Large intestine (tissue), 3 donors: ENCODE measurements at regions not wholly inside any gene's neighbourhood (a gene's known extent, or its start where the extent isn't known, plus 50 kb on each side); places are given as distances from the start of the nearest gene placed in this dataset.

ENCODE experiments used
- DNase-seq, 2 donors: peaks; one replicate each; pipeline versions ENCODE4 v3.0.0 to v3.0.0-alpha.2; 2013
- H3K27ac ChIP-seq: one replicate; pipeline ENCODE4 v1.5.1; 2013; ENCODE audit warnings: low read length
- H3K27me3 ChIP-seq: 2 replicates; pipeline ENCODE4 v1.6.1; 2013; ENCODE audit warnings: low read length; ENCODE audit not compliant: control insufficient read depth, insufficient read depth
- H3K36me3 ChIP-seq: 2 replicates; pipeline ENCODE4 v1.6.1; 2013; ENCODE audit warnings: low read length; ENCODE audit not compliant: control insufficient read depth, insufficient read depth
- H3K4me1 ChIP-seq: one replicate; pipeline ENCODE4 v1.6.1; 2013; ENCODE audit warnings: low read length; ENCODE audit not compliant: control insufficient read depth, insufficient read depth
- H3K4me3 ChIP-seq: one replicate; pipeline ENCODE4 v1.5.1; 2013; ENCODE audit warnings: low read length
- H3K9me3 ChIP-seq: one replicate; pipeline ENCODE4 v1.6.1; 2013; ENCODE audit warnings: mild to moderate bottlenecking, low read depth, low read length, moderate library complexity; ENCODE audit not compliant: control insufficient read depth
- WGBS: methylation state at CpG from one replicate; pipeline ENCODE4 v1.1.5; 2013; ENCODE audit warnings: low lambda C conversion rate; ENCODE audit not compliant: insufficient coverage; 5-methylcytosine and 5-hydroxymethylcytosine counted together

DNA sequence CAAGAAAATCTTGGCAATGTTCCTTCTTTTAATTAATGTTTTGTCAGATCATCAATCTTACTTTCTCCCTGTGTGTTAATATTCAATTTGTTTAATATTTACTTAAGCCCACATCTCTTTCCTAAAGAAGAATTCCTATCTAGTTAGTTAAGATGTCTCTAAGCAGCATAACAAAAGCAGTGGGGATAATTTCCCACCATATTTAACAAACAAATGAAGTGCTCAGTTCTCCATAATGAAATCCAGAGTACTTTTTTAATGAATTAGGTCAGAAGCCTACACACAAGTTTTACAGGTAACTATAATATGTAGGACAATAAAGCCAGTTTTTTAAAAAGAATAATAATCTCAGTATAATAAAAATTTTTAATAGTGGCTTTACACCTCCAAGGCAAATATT, 1918.8 kb downstream of the EFNA5 start:
- no peaks in the 10 kb centered on the region for H3K4me1 ChIP-seq
- H3K36me3 ChIP-seq = no peaks in the 10 kb centered on the region
- no peak overlapping the region for H3K27ac ChIP-seq
- H3K9me3 ChIP-seq = no peaks in the 10 kb centered on the region
- no peak for DNase-seq
- H3K27me3 ChIP-seq = no peaks in the 10 kb centered on the region
- H3K4me3 ChIP-seq = no peak overlapping the region

DNA sequence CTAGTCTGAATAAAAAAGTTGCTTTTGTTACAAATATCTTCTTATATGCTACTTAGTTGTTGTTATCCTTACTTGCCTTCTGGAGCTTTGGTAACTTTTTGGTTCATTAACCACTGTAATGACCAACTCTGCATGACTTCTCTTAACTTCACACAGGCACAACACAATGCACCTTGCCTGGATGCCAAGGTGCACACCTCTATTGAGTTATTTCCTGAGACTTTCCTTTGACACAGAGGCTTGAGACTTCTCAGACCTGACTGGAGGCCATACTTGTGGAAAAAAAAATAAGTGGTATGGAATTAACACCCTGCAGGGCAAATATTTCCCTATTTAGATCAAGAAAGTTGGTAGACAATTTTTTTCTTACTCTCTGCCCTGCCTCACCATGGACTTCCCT, 1925.6 kb downstream of the EFNA5 start:
- H3K27me3 ChIP-seq = no peaks in the 10 kb centered on the region
- H3K9me3 ChIP-seq = no peaks in the 10 kb centered on the region
- no peak overlapping the region for H3K4me3 ChIP-seq
- H3K36me3 ChIP-seq = no peaks in the 10 kb centered on the region
- H3K4me1 ChIP-seq = no peaks in the 10 kb centered on the region
- no peak overlapping the region for H3K27ac ChIP-seq
- no peak for DNase-seq

DNA sequence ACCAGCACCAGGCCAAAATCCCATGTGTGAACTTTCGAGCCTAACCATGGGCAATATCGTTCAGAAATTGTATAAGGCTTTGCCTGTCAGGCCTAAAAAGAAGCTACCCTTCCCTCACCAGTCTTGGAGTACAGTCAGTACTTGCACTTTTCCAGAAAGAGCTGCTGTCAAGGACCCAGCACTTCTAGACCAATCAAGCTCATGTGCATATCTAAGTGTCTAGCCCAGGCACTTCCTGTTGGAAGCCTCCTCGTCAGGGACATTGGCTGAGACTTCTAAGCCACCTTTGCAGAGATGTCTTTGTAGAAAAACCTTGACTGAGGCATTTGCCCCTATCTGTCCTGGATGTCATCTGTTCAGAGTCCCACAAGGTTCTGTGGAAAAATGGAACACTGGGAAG, 1930.5 kb downstream of the EFNA5 start:
- Histone ChIP-seq H3K4me1 (no peaks in the 10 kb centered on the region), H3K4me3 (no peak overlapping the region), H3K27ac (no peak overlapping the region), H3K36me3 (no peaks in the 10 kb centered on the region), H3K9me3 (no peaks in the 10 kb centered on the region), H3K27me3 (no peaks in the 10 kb centered on the region)
- no CpG with 5 or more reads among the region's 3 CpGs for WGBS
- no peak for DNase-seq

DNA sequence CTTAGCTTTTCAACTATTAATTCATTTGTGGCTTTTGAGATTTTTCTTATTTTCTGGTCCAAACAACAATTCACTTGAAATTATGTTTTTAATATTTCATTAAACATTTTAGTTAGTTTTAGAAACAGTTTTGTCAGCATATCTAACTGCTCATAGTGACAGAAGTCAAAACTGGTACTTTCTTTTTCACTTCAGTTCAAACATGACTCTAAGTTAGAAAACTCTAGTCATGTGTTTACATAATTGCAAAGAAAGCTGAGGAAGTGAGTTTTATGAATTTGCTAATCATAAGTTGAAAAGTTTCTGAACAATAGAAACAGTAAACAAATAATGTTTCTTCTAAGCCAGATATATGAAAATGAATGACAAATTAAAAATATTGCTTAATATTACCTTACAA, 1931.0 kb downstream of the EFNA5 start:
- Histone ChIP-seq H3K4me1 (no peaks in the 10 kb centered on the region), H3K27me3 (no peaks in the 10 kb centered on the region), H3K36me3 (no peaks in the 10 kb centered on the region), H3K4me3 (no peak overlapping the region), H3K9me3 (no peaks in the 10 kb centered on the region), H3K27ac (no peak overlapping the region)
- DNase-seq = no peak

DNA sequence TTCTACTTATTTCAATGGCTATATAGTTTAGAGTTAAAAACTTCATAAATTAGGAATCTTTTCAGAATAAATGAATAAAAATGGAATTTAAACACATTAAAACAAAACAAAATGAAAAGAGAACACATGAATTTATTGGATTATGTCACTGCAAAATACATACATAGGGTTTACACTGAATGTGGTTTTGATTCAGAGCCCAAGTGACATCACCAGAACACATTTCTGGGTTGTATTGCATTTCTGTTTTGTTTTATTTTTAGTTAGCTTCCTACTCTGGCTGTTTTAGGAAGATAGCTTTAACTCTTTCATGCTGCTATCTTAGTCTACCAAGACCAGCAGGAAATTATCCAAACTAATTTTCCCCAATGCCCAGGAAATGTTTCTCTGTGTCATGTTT, 1935.0 kb downstream of the EFNA5 start:
- H3K4me3 ChIP-seq = no peak overlapping the region
- no peaks in the 10 kb centered on the region for H3K36me3 ChIP-seq
- H3K27ac ChIP-seq = no peak overlapping the region
- H3K9me3 ChIP-seq = no peaks in the 10 kb centered on the region
- H3K4me1 ChIP-seq = no peaks in the 10 kb centered on the region
- no peaks in the 10 kb centered on the region for H3K27me3 ChIP-seq
- DNase-seq = no peak

DNA sequence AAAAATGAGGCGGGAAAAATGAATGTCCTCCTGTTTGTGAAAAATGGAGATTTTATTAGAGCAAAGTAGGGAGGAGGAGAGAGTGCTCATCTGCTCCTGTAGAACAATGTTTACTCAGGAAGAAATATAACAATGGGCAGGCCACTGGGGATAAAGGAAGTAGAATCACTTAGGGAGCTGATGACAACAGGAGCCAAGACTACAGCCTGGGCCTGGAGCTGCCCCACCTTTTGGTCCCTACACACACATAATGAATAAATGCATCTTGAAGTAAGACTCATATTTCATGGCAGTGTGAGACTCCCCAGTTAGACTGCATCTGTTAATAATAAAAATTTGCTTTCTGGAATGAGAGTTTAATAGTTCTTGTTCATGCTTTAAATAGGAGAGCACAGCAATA, 1939.8 kb downstream of the EFNA5 start:
- WGBS = 92% methylated on average over 1 of the region's 1 CpG
- H3K27ac ChIP-seq = no peak overlapping the region
- DNase-seq = no peak
- H3K27me3 ChIP-seq = no peaks in the 10 kb centered on the region
- no peaks in the 10 kb centered on the region for H3K9me3 ChIP-seq
- H3K4me3 ChIP-seq = no peak overlapping the region
- no peaks in the 10 kb centered on the region for H3K36me3 ChIP-seq
- no peaks in the 10 kb centered on the region for H3K4me1 ChIP-seq

DNA sequence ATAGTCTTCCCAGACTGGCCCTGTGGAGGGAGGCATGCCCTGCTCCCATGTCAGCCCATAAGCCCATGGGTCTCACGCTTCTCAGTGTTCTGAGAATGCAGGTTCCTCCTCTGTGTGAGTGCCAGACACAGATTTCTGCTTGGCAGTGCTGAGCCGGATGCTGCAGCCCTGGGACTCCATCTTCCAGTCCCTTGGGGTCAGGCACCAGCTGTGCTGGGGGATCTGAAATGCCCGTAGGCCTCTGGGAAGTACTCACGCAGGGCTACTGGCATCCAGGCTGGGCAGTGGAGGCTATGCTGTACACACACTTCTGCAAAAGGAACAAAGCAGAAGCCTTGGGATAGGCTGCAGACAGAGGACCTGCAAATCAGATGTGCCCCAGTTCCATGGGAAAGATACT, 1944.6 kb downstream of the EFNA5 start:
- no peak overlapping the region for H3K4me3 ChIP-seq
- no peaks in the 10 kb centered on the region for H3K9me3 ChIP-seq
- no peak for DNase-seq
- no peaks in the 10 kb centered on the region for H3K27me3 ChIP-seq
- H3K4me1 ChIP-seq = no peaks in the 10 kb centered on the region
- H3K36me3 ChIP-seq = no peaks in the 10 kb centered on the region
- WGBS = no CpG with 5 or more reads among the region's 4 CpGs
- no peak overlapping the region for H3K27ac ChIP-seq

DNA sequence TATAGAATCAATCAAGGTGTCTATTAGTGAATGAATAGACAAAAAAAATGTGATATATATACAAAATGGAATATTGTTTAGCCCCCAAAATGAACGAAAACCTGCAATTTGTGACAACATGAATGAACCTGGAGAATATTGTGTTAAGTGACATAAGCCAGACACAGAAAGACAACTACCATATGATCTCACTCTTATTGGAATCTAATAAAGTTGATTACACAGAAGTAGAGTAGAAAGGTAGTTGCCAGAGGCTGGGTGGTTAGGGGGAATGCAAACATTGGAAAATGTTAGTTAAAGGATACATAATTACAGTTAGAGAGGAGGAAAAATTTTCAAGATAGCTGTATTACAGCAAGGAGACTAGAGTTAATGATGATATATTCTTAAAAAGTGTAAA, 1962.3 kb downstream of the EFNA5 start:
- no peak for DNase-seq
- H3K27ac ChIP-seq = no peak overlapping the region
- no peak overlapping the region for H3K4me3 ChIP-seq
- no peaks in the 10 kb centered on the region for H3K36me3 ChIP-seq
- H3K27me3 ChIP-seq = no peaks in the 10 kb centered on the region
- no peaks in the 10 kb centered on the region for H3K4me1 ChIP-seq
- no peaks in the 10 kb centered on the region for H3K9me3 ChIP-seq
- 100% methylated on average over 1 of the region's 1 CpG for WGBS

DNA sequence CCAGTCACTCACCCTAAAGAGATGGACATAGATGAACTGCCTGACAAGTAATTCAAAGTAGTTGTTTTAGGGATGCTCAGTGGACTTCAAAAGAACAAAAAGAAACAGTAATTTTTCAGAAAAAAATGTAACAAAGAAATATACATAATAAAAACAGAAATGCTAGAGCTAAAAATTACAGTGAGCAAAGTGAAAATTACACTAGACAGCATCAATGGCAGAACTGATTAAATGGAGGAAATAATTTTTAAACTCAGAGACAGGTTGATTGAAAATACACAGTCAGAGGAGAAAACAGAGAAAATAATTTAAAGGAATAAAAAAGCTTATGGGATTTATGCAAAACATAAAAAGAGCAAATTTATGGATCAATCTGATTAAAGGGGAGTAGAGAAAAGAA, 1968.4 kb downstream of the EFNA5 start:
- H3K9me3 ChIP-seq = no peaks in the 10 kb centered on the region
- no peaks in the 10 kb centered on the region for H3K4me1 ChIP-seq
- no peaks in the 10 kb centered on the region for H3K27me3 ChIP-seq
- no peak overlapping the region for H3K27ac ChIP-seq
- no peaks in the 10 kb centered on the region for H3K36me3 ChIP-seq
- no peak for DNase-seq
- no peak overlapping the region for H3K4me3 ChIP-seq

DNA sequence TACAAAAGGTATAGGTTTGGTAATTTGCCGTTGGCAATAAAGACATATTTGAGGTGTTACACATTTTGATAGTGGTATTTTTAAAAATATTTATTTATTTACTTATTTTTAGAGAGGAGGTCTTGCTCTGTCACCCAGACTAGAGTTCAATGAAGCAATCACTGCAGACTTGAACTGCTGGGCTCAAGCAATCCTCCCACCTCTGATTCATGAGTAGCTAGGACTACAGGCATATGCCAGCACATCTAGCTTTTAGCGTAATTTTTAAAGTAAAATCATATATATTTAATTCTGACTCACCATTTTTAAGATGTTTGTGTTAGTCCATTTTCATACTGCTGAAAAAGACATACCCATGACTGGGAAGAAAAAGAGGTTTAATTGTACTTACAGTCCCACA, 1974.3 kb downstream of the EFNA5 start:
- WGBS = 90% methylated on average over 2 of the region's 2 CpGs
- no peaks in the 10 kb centered on the region for H3K36me3 ChIP-seq
- H3K27ac ChIP-seq = no peak overlapping the region
- no peaks in the 10 kb centered on the region for H3K4me1 ChIP-seq
- no peaks in the 10 kb centered on the region for H3K27me3 ChIP-seq
- H3K4me3 ChIP-seq = no peak overlapping the region
- no peak for DNase-seq
- no peaks in the 10 kb centered on the region for H3K9me3 ChIP-seq

DNA sequence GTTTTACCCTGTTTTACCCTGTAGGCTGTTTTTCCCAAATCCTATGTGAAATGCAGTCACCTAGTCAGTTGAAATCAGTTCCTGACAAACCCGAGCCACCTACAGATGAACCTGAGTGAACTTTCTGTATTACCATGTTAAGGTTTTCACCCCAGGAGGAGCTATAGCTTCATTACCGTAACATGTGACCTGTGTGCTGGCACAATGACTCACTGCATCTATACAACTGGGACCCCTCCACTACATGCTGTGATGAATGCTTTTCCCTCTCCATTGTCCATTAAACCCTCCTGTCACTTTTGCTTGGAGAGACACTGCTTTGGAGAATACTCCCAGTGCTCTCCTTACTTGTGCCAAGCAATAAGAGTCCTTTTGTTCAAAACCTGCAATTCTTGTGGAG, 1974.8 kb downstream of the EFNA5 start:
- no peaks in the 10 kb centered on the region for H3K9me3 ChIP-seq
- WGBS = no CpG with 5 or more reads among the region's 2 CpGs
- no peak overlapping the region for H3K4me3 ChIP-seq
- DNase-seq = no peak
- H3K27me3 ChIP-seq = no peaks in the 10 kb centered on the region
- no peaks in the 10 kb centered on the region for H3K36me3 ChIP-seq
- no peaks in the 10 kb centered on the region for H3K4me1 ChIP-seq
- no peak overlapping the region for H3K27ac ChIP-seq

DNA sequence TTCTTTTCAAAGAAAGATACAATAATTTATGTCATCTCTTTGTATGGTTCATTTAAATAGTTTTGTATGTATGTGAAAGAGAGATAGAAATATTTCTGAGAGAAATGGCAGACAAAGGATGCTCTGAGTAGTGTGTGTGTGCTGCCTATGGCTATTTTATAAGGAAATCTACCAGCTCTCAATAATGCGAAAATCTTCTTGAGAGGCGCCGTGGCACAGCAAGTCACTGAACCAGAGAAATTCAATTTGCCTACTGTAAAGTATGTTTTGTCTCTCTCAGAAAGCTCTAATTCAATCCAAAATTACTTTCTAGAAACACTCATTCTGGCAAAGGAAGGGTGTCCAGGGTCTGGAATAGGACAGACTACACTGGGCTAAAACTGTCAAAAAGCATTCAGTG, 1981.1 kb downstream of the EFNA5 start:
- Histone ChIP-seq H3K27ac (no peak overlapping the region), H3K4me3 (no peak overlapping the region), H3K9me3 (no peaks in the 10 kb centered on the region), H3K4me1 (no peaks in the 10 kb centered on the region), H3K27me3 (no peaks in the 10 kb centered on the region), H3K36me3 (no peaks in the 10 kb centered on the region)
- DNase-seq = no peak
- WGBS = no CpG with 5 or more reads among the region's 3 CpGs
